GM04504 (cell line): ENCODE measurements at regions not wholly inside any gene's neighbourhood (a gene's known extent, or its start where the extent isn't known, plus 50 kb on each side); places are given as distances from the start of the nearest gene placed in this dataset.

Experiments
- DNase-seq: peaks from one replicate; pipeline ENCODE4 v3.0.0-alpha.2; 2012; ENCODE audit warnings: low read depth

DNA sequence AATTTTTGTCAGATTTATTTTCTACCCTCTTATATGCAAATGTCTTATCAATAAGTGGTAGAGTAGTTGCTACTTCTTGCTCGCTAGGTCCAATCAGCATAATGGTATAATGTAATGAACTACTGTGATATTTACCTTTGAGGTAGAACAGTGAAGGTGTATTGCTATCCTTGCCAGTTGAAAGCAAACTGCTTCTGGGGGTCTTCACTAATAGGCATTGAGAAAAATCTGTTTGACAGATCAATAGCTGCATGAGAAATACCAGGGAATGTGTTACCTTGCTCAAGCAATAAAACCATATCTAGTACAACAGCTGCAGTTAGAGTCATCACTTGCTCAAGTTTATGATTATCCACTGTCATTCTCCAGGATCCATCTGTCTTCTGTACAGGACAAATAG, 50.1 kb upstream of the EFEMP1 start:
- DNase-seq = no peak

DNA sequence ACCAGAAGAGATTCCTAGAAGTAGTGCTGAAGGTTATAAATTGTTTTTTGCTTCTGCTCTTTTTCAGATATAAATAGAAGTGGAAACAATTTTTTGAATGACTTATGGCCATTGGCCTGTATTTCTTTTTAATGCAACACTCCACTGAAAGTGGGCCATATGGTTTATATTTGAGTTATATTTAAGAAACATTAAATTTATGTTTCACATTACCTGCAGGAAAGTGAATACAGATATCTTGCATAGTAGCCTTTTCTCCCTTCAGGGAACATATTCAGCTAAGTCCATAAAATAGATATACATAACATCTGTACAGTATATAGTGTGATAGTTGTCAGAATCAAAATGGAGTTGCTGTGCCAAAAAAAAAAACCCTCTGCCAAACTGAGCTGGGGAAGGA, 53.1 kb upstream of the EFEMP1 start:
- no peak for DNase-seq

DNA sequence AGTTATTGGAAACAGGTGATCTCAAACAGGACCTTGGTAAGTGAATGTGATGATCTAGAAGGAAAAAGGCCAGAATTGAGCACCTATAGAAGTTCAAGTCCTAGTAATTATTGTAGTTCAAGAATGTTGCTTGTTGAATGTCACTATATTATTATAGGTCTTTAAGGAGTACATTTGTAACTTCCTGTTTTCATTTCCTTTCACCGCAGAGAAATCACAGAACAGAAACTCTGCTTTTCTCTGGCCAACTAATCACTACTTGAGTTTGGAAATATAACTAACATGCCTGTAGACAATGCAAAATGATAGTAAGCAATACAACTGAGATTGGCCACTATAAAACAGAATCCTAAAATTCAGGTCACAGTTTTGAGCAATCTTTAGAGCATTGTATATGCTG, 61.8 kb upstream of the EFEMP1 start:
- DNase-seq = no peak

DNA sequence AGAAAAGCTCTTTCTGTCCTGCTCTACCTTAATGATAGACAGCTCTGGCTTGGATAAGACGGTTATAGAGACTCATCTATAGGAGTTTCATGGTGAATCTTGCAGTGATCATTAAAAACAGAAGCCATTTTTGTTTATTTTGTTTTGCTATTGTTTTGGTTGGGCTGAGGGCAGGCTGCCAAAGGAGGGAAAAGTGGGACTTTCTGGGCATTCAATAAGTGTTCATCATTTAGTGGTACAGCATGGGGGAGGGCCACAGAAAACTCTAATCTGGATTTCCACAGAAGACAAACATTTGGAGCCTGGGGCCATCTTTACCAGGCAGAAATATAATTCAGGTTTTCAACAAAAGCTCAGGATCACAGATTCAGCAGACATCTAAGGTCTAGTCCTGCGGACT, 62.4 kb upstream of the EFEMP1 start:
- DNase-seq = no peak

DNA sequence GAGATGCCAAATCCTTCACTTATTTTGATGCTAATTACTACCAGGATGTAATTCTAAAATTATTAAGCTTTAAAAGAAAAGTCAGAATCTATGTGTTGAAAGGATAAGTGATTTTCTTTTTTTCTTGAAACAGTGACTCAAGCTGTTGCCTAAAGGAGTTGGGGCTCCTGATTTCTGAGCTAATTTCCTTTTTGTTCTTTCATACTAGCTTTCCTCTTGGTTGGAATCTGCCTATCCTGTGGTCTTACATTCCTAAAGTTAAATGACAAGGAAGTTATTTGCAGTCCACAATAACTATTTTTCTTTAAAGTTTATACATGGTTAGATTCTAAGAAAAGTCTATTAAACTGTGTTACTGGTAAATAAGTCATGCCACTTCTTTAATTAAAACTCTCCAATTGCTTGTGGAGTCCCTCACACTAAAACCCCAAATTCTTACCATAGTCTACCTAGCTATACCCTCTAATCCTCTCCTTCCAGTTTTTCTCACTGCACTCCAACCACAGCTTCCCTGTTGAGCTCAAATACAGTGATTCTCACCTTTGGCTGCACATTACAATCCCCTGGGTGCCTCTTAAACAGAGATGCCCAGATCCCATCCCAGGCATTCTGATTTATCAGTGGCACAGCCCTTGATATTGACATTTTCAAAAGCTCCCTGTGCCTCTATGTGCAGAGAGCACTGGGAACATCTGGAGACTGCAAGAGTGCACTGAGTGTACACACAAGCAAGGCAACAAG, 63.3 kb upstream of the EFEMP1 start:
- DNase-seq = no peak

DNA sequence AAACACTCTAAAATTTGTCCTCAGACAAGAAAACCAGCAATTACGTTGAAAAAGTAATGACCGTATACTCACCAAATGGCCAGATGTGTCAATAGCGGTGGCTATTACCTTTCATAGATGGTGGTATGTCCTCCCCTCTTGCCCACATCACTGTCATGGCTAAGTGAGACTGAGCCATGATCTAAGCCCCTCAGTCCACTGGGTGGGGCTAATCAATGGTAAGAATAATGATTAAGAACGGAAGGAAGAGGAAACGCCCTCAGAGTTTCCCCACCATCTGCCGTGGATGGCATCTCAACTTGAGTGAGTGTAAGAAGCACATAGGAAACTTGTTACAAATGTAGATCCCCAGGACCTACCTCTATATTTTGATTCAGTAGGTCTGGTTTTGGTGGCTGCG, 65.8 kb upstream of the EFEMP1 start:
- no peak for DNase-seq

DNA sequence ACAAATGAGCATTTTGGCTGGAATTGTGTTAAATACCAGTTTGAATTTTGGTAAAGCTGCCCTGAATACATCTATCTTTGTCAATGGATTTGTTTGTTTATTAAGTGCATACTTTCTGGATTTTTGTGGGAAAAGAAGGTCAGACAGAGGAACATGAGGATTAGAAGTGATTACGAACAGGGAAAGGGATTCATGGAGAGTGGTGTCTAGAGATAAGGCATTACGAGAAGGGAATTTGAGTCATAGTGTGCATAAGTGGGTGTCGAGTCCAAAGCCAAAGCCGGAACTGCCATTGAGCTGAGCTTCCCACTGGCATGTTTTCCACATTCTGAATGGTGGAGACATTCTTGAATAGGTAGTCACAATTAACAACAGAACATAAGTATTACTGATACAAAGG, 68.9 kb upstream of the EFEMP1 start:
- DNase-seq = peak; percentile 90

DNA sequence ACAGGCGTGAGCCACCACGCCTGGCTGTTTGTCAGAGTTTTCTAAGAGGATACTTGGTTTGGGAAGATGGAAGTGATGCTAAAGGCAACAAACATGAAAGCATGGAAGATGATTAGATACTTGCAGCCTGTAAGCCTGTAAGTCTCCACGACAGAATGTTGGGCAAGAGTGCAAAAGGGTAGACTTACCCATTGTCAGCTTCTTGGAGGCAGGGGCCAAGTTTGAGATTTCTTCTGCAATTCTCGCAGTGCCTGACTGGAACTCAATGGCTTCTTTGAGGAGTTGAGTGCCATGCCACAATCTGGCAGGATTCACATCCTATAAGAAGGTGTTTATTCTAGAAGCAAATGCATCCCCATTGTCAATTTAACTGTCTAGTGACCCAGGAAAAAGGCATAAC, 70.1 kb upstream of the EFEMP1 start:
- DNase-seq = no peak

DNA sequence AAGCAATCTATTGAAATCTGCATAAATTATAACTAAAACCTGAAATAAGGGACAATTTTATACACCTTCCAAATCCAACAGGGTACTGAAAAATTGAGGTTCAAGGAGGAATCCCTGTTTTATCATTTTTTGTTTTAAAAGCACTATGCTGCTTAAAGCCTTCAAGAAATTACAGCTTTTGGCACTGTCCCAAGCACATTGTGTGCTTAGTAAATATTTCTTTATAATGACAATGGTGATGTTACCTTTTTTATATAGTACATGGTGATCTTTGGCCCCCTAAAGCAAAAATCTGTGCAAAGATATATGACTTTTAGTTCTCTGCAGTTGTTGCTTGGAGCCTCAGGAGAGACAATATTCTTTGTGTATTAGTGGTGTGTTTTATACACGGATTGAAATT, 71.6 kb upstream of the EFEMP1 start:
- no peak for DNase-seq

DNA sequence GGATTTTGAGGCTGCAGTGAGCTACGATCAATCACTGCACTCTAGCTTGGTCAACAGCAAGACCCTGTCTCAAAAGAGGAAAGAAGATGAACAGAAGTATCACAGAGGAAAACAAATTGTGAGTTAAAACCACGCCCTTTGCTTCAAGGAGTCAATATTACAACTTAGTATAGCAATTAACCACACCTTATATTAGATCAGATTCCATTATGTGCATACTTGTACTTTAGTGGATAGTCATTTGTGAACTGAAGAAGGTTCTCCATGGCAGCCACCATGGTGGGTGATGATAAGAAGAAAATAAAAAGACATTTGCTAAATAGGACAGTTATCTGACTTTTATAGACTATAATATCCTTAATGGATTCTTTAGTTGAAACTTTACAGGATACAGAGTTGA, 72.3 kb upstream of the EFEMP1 start:
- no peak for DNase-seq

DNA sequence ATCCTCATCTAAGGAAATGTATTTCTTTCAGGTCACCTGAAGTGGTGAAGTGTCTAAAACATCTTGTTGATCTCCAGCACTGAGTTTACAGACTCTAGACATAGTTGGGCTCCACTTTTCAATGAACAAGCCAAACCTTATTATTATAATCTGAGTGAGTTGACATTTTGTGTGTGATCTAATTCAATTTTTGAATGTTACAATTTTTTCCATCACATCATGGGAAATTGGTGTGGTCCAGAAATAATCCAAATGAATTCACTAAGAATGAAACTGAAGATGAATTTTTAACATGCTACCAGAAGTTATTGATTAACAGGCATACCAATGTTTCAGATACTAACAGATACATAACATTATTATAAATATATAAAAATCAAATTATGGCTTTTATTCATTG, 75.6 kb upstream of the EFEMP1 start:
- no peak for DNase-seq

DNA sequence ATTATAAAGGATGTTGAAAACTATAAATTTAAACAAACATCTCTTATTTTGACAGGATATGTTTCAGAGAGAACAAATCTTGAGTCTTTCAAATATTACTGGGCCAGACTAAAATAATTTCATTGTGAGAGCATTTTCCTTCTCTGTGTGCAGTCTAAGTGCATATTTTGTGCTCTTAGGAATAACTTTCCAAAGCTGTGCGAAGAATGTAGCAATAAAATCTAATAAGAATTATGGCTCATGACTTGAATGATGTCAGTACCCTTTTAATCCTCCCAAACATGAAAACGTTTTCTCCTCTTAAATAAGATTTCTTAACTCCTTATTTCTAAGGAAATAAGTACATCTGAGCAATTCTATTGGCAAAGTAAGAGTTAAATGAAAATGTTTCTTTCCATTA, 76.2 kb upstream of the EFEMP1 start:
- DNase-seq = no peak

DNA sequence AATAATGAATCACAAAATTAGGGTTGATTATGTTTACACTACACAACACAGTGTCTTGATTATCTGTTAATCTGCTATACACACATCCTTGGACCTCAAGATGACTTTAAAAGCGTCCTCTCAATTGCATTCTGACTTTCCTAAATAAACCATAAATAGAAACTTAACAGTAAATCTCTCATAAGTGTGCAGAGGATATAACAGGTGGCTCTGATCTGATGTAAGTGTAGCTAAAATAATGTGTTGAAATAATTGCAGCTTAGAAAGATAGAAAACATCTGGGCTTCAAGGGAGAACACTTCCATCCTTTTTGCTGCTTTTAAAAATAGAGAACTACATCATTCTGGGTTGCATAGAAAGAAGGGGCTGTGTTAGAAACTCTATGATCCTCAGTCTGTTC, 78.4 kb upstream of the EFEMP1 start:
- DNase-seq = no peak

DNA sequence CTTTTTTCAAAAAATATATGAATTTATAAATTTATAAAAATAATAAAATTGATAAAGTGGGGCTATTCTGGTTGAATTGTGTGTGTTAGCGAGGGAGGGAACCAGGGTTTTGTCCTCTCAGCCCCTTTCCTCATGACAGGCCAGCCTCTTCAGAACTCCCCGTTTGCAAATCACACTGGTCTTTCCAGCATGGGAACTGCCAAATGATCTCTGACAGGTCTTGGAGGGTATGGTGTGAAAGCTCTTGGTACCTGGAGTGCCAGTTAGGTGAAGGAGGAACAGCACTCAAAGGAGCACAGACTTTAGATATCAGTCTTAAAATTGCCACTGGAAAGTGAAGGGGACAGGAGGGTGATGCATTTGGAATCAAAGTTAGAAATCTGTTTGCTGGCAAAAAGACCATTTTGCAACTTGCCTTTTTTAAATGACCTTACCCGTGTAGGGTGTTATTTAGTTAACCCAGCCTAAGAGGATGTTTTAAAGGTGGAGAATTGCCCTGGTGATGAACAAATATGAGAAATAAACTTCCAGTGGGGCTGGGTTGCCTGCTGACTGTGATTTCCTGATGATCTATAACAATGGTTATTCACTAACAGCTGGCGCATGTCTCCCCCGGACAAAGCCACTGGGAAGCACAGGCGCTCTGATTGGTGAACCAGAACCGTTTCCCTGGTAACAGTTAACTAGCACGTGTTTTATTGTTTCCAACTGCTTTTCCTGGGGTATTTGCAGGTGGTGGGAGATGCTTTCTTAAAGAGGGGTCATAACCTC, 85.3 kb upstream of the EFEMP1 start:
- DNase-seq = peak; percentile 47

DNA sequence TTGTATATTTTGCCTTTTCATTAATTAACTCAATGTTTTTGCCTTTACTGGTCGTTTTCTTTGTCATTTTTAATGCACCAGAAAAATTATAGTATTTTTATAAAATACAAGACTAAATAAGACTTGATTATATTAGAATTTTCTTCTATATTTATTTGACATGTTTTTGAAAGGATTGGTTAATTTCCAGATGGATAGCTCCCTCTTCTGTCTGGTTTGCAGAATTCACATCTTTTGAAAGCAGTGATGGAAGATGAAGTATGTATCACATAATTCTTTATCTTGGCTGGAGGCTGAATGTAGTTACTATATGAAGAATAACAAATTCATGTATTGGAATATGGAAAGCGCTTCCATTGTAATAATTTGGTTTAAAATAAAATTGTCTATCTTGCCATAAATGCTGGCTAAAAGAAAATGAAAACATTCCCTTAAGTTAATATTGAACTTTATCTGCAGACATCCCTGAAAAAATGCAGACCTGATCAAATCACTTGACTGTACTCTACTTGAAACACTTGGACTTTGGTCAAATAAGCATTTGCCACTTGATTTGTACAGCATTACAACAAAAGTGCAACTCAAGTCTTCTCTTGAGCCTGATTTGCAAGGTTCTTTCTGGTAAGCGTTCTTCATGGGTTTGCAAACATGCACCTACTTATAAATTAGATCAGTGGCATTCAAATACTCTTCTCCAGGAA, 86.3 kb upstream of the EFEMP1 start:
- DNase-seq = no peak

DNA sequence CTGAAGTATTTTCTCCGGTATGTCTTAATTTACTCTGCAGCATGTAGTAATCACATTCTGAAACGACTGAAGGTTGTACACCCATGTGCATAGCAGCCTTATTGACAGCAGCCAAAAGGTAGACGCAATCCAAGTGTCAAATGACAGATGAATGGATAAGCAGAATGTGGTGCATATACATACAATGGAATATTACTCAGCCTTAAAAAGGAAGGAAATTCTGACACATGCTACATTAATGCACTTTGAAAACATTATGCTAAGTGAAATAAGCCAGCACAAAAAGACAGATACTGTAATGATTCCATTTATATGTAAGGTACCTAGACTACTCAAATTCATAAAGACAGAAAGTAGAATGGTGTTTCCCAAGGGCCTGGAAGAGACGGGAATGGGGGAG, 88.0 kb upstream of the EFEMP1 start:
- DNase-seq = no peak

DNA sequence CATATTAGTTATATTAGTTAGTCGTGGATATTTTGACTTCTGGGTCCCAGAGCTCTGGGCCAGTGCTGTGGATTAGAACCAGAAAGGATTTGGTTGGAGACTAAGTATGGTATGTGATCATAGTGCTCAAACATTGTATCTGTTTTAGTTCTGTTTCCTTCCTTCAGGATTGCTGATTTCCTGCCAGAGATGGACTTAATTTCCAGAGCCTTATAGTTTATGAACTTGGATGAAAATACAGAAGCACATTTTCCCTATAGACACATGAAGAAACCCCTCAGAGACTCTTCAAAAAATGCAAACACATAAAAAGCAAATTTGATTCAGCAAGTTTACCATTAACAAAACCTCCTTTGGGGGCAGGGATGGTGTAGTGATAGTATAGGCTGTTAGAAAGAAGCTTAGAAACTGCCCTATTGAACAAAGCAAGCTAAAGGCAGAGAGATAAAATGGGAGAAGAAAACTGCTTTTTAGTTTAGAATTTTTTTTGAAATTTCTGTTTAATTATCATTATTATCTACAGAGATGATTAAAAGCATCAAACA, 88.7 kb upstream of the EFEMP1 start:
- no peak for DNase-seq

DNA sequence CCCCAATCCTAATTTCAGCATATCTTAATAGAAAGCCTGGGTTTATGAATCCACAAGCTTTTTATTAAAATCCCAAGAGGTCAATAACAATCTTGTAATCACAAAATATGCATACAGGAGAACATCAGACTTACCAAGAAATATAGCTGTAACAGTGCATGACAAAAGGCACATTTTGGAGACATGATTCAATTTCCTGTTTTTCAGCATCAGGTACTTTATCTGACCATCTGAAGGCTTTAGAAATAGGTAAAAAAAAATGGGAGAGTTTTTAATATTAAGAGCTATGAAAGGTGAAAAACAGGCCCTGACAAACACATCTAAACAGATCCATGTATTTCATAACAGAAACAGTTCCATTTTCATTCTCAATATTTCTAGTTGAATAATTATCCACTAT, 89.9 kb upstream of the EFEMP1 start:
- no peak for DNase-seq

DNA sequence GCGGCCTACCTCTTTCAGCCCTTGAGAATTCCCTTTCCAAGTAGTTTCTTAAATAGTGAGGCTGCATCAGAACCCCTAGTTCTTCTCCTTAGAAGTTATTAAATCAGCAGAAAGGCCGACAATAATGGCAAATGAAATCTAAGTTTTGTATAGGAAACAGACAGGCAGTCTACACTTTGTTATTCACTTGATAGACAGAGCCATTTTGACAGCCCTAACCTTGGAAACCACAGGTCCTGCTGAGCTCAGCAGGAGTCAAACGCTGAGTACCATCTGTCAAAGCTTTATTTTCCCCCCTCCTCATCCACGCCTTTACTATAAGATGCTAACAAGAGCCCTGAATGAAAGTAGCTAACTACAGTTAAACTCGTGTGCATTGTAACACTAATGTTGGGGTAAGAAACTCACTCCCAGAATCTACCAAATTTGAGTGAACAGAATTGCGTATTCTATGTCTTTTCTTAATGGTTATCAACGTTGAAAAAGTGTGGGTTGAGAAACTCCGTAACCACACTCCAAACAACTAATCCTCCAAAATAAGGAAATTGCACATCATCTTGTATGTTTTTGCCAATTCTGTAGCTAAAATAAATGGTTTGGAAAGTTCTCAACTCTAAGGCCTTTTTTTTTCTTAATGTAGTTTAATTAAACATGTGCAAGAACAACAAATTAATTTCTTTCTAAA, 90.6 kb upstream of the EFEMP1 start:
- DNase-seq = no peak

DNA sequence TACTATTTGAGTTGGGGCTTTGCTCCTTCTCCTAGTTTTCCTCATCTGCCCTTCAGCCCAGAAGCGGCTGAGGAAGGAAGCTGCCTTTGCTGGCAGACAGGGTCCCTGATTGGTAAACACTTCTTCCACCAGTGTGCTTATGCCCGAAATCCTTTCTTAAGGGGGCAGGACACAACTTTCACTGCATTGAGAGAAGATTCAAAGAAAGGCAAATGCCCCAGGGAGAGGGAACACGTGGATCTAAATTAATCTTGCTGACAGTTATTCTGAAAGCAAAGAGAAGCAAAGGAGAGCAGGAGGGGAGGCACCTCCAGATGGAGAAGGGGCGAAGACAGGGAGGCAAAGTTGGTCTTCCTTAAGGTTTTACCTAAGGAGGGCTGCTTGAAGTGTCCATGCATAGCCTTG, 92.1 kb upstream of the EFEMP1 start:
- DNase-seq = no peak

DNA sequence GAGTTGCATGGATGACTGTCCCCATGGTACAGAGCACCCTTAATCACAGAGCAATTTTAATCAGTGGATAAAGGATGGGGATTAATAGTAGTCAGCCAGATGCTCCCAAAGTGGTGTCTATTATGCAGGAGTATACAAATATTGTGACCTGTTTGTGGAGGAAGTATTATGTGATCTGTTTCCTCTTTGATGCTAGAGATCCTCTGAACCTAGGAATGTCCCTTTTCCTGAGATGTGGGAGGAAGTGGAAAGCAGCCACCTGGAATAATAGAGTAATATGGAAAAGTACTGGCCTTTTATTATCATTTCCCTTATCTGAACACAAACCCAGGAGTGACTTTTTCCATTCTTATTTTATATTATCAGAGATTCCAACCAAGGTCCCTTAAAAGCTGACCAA, 94.2 kb upstream of the EFEMP1 start:
- no peak for DNase-seq

DNA sequence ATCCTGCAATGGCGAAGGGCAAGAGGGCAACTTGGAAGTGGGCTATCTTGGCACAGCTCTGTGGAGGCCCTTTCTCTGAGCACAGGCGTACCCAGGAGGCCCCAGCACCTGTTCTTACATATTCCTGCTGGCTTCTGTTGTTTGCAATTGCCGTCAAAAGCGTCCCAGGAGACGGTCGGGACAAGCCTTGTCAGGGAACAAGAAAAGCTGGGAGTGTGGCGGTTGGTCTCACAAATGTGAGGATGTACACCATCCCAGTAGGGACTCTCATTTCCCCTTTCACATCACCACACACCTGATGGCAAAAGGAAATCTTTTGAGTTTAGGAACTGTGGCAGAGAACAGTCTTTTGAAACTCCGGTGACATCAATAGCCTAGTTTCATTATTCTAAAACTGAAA, 94.7 kb upstream of the EFEMP1 start:
- no peak for DNase-seq

DNA sequence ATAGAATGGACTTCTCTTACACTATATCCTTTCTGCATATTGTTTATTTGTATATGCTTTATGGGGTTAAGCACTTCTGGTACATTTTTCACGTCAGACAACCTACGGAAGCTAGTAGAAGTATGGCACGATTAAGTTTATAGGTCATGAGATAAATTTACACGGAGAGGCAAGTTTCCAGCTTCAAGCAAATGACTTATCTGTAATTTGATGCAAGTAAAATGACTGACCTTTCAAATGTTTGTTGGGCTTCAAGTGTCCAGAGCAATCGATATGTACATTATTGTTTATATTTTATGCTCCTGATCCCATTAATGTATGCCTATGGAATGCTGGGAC, 97.5 kb upstream of the EFEMP1 start:
- DNase-seq = no peak
